GM20000 (cell line): ENCODE measurements at regions not wholly inside any gene's neighbourhood (a gene's known extent, or its start where the extent isn't known, plus 50 kb on each side); places are given as distances from the start of the nearest gene placed in this dataset.
"Not testable (repeated sequence)": the region's sequence is repeated elsewhere in the genome, so short reads cannot be mapped to it uniquely, and the experiment has no call there.

ENCODE experiments used
- DNase-seq: peaks from one replicate; pipeline ENCODE4 v3.0.0; 2012; ENCODE audit warnings: low spot score
- TF ChIP-seq, protein P1 (sequence below): IDR thresholded peaks from 2 replicates; pipeline ENCODE4 v1.5.1; 2012; ENCODE audit warnings: mild to moderate bottlenecking, control low read depth; ENCODE audit errors: extremely low read depth, missing control alignments

DNA sequence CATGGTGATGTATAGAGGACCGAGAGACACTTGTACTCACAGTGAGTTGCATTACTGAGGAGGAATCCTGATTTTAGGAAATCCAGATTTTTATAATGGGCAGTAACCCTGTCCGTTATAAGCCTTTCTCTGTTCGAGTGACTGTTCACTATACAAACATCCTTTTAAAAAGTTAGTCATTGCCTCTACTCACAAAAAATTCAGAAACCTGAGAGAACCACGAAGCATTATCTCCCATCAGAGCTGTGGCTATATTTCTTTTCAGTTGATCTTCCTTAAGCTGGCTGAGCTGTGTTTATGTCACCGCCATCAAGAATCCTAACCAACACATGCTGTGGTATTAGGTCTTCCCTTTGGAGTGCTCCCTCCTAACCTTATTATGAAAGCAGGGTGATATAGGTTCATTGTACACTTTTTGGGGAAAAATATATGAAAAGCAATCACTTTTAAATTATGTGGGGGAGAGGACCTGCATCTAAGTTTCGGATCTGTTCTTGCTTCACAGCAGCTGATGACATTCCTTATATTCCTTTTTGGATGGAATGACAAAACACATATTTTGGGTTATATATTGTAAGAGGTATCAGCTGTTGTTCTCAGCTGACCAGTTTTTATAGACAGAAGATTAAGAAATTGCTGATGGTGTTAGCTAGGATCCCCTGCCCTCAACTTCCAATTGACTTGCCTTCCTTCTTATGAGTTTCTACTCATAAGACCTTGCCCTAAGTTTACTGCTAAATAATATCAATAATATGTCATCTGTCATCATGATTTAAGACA is 465.9 kb upstream of the RASGRP1 start:
- TF ChIP-seq, protein P1, sequence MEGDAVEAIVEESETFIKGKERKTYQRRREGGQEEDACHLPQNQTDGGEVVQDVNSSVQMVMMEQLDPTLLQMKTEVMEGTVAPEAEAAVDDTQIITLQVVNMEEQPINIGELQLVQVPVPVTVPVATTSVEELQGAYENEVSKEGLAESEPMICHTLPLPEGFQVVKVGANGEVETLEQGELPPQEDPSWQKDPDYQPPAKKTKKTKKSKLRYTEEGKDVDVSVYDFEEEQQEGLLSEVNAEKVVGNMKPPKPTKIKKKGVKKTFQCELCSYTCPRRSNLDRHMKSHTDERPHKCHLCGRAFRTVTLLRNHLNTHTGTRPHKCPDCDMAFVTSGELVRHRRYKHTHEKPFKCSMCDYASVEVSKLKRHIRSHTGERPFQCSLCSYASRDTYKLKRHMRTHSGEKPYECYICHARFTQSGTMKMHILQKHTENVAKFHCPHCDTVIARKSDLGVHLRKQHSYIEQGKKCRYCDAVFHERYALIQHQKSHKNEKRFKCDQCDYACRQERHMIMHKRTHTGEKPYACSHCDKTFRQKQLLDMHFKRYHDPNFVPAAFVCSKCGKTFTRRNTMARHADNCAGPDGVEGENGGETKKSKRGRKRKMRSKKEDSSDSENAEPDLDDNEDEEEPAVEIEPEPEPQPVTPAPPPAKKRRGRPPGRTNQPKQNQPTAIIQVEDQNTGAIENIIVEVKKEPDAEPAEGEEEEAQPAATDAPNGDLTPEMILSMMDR, result no peak

DNA sequence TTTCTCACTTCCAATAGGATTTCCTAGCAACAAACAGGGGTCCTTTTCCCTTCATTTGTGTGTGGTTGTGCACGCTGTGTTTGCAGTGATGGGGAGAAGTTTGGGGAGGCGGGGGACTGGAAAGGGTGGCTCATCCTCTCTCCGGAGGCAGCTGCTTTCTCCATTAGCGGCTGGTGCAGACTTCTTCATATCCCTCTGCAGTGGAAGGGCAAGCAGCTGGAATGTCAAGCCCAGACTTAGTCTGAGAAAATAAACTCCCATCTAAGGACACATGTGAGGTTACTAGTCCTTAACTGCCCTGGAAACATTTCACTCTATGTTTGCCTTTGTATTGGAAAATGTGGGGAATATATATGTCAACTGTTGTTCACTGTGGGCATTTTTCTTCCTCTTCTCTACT is 467.0 kb upstream of the RASGRP1 start:
- DNase-seq, result no peak
- TF ChIP-seq, protein P1, result no peak

More for the DNA sequence above, 465.9 kb upstream of the RASGRP1 start:
- no peak for DNase-seq

DNA sequence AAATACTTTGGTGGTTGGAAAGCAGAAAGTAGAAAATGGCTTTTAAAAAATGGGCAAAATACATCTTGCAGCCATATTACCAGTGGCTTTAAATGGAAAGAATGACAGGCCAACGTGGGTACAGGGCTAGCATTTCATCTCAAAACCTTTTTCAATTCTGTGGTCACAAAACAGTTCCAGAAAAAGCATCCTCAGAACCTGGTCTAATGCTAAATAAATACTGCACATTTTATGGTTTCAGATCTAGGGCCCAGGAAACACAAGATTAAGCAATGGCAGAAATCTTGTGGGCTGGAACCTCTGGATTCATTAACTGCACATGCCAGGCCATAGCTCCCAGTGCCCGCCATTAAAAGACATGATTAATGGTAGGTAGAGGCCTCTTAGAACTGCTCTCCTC is 470.2 kb upstream of the RASGRP1 start:
- TF ChIP-seq, protein P1, result no peak
- DNase-seq, result no peak

DNA sequence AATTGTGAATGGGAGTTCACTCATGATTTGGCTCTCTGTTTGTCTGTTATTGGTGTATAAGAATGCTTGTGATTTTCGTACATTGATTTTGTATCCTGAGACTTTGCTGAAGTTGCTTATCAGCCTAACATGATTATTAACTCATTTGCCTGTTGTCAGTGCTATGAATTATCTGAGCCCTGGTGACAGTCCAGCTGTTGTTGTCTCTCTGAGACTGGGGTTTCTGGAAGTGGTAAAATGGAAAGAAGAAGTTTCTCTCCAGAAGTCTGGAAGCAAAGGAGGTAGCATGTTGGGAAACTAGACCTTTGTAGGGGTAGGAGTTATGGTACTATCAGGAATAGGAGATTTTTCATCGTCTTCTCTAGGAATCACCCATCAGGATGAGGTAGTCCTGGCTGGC is 473.0 kb upstream of the RASGRP1 start:
- not testable (repeated sequence) for DNase-seq

DNA sequence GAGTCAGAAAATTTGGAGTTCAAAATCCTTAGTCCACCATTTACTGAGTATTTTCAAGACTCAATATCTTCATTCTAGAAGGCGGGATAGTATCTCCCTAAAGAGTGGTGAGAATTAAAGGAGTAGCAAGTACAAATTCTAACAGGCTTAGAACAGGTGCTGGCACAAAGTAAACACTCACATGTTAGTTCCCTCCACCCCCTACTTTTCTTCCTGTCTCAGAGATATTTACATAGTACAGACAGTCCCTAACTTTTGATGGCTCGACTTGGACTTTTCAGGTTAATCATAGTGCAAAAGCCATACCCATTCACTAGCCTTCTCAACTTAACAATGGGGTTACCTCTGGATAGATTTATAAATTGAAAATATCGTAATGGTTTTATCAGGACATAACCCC is 476.2 kb upstream of the RASGRP1 start:
- no peak for DNase-seq
- TF ChIP-seq, protein P1, result no peak

DNA sequence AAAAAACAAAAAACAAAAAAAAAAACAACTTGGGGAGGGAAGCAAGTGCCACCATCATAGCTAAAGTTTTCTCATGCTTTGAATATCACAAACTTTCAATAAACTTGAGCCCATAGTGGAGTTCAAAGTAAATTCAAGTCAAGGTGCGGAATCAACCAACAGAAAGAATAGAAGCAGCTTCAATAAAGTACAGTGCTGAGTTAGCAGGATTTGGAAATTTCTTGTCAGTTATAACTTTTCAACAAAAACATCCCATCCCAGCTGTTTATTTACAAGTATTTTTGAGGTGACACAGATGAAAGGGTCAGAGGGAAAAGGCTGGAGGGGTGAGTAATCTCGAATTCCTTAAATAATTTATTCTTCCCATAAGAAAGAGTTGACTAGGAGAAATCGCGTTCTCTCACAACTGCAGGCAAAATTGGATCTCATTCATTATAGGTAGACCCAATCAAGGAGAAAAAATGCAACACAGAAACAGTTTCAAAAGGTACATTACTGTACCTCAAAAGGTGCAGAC is 477.4 kb upstream of the RASGRP1 start:
- TF ChIP-seq, protein P1, result no peak
- DNase-seq, result no peak

DNA sequence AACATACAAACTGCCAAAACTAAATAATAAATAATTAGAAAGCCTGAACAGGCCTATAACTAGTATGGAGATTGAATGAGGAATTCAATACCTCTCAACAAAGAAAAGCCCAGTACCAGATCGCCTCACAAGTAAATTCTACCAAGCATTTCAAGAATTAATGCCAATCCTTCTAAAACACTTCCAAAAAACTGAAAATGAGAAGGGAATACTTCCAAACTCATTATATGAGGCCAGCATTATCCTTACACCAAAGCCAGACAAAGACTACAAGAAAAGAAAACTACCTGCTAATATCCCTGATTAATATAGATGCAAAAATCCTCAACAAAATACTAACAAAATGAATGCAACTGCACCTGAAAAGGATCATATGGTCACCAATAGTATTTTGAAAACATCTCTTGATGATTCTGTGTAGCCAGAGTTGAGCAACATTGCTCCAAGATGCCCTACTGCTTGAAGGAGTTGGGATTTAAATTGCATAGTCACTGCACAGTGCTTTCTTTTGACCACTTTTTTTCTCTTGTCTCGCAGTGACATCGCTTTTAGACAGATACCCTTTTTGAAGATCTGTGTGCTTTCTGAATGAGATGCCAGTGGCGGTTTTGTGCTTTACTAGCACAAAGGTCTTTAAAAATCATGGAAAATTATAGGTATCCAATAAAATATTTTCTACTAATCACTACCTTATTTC is 487.2 kb upstream of the RASGRP1 start:
- TF ChIP-seq, protein P1, result no peak
- no peak for DNase-seq

DNA sequence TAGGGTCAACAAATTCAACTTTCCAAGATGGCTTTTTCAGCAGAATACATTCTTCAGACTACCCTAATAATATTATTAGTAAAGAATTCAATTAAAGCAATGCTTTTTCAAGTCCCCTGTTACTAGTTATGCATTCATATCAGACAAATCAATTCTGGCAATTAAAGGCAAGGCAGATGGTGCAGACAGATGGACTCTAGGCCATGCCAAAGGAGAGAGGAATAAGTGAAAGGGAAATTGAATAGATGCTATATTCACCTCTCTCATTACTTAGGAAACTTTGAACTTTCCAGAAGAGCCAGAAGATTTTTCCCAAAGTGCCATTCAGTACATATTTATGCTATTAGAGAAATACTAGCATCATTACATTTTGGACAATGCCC is 487.7 kb upstream of the RASGRP1 start:
- DNase-seq, result no peak
- TF ChIP-seq, protein P1, result no peak
